OCI-LY1 (cell line): ENCODE measurements at regions not wholly inside any gene's neighbourhood (a gene's known extent, or its start where the extent isn't known, plus 50 kb on each side); places are given as distances from the start of the nearest gene placed in this dataset.

Source experiments
- H2AFZ ChIP-seq: fragments of 200-600 bp; sonication (generic), shearing (Covaris generic); 2 replicates; pipeline ENCODE4 v1.6.0; 2014; ENCODE audit warnings: antibody characterized with exemption, mild to moderate bottlenecking, low read length
- H3F3A ChIP-seq: fragments of 200-600 bp; sonication (generic), shearing (Covaris generic); 2 replicates; pipeline ENCODE4 v1.6.0; 2014; ENCODE audit warnings: mild to moderate bottlenecking, antibody characterized with exemption, low read length, moderate library complexity; ENCODE audit not compliant: insufficient read depth
- H3K27ac ChIP-seq: fragments of 200-600 bp; sonication (generic); 2 replicates; pipeline ENCODE4 v1.5.1; 2014; ENCODE audit warnings: low read length, mixed run types, mild to moderate bottlenecking, low read depth; ENCODE audit not compliant: poor library complexity, severe bottlenecking
- H3K27me3 ChIP-seq: fragments of 200-600 bp; sonication (generic); 2 replicates; pipeline ENCODE4 v1.6.0; 2014; ENCODE audit warnings: antibody characterized with exemption, mild to moderate bottlenecking, low read length, moderate library complexity; ENCODE audit not compliant: insufficient read depth
- H3K36me3 ChIP-seq: fragments of 200-600 bp; sonication (generic); 2 replicates; pipeline ENCODE4 v1.6.1; 2014; ENCODE audit warnings: mild to moderate bottlenecking, antibody characterized with exemption, low read length, moderate library complexity, mixed read lengths; ENCODE audit not compliant: insufficient read depth
- H3K4me1 ChIP-seq: fragments of 200-600 bp; sonication (generic); 2 replicates; pipeline ENCODE4 v1.5.1; 2014; ENCODE audit warnings: mild to moderate bottlenecking, low read length, moderate library complexity; ENCODE audit not compliant: insufficient read depth, severe bottlenecking
- H3K4me2 ChIP-seq: fragments of 200-600 bp; sonication (generic), shearing (Covaris generic); 2 replicates; pipeline ENCODE4 v1.6.1; 2014; ENCODE audit warnings: low read length
- H3K4me3 ChIP-seq: fragments of 200-600 bp; sonication (generic); 2 replicates; pipeline ENCODE4 v1.5.1; 2014; ENCODE audit warnings: low read length, low read depth, mild to moderate bottlenecking, mixed read lengths; ENCODE audit not compliant: poor library complexity, severe bottlenecking
- H3K79me2 ChIP-seq: fragments of 200-600 bp; shearing (Covaris generic); 2 replicates; pipeline ENCODE4 v1.6.1; 2016; ENCODE audit warnings: mixed run types, low read length, mixed read lengths; ENCODE audit not compliant: insufficient read depth
- H3K9ac ChIP-seq: fragments of 200-600 bp; sonication (generic), shearing (Covaris generic); 2 replicates; pipeline ENCODE4 v1.6.1; 2014; ENCODE audit warnings: mild to moderate bottlenecking, low read length, mixed read lengths
- H3K9me2 ChIP-seq: fragments of 200-600 bp; sonication (generic), shearing (Covaris generic); 2 replicates; pipeline ENCODE4 v1.6.1; 2014; ENCODE audit warnings: low read depth, mild to moderate bottlenecking, low read length, mixed read lengths
- H3K9me3 ChIP-seq: fragments of 200-600 bp; shearing (Covaris generic); 2 replicates; pipeline ENCODE4 v1.6.1; 2014; ENCODE audit warnings: low read length, mixed read lengths
- H4K20me1 ChIP-seq: fragments of 200-600 bp; sonication (generic), shearing (Covaris generic); 2 replicates; pipeline ENCODE4 v1.6.0; 2016; ENCODE audit warnings: mild to moderate bottlenecking, low read length; ENCODE audit not compliant: insufficient read depth
- EZH2 ChIP-seq: fragments of 200-600 bp; sonication (generic), shearing (Covaris generic); IDR thresholded peaks from 2 replicates; pipeline ENCODE4 v1.8.0; 2017; ENCODE audit warnings: borderline replicate concordance, mixed run types, mild to moderate bottlenecking, antibody characterized with exemption, low read length, moderate library complexity, mixed read lengths
- TF ChIP-seq, protein P1 (sequence below): fragments of 200-600 bp; sonication (generic), shearing (Covaris generic); IDR thresholded peaks from 2 replicates; pipeline ENCODE4 v1.5.1; 2017; ENCODE audit warnings: mild to moderate bottlenecking, antibody characterized with exemption, low read length, moderate library complexity, mixed read lengths

DNA sequence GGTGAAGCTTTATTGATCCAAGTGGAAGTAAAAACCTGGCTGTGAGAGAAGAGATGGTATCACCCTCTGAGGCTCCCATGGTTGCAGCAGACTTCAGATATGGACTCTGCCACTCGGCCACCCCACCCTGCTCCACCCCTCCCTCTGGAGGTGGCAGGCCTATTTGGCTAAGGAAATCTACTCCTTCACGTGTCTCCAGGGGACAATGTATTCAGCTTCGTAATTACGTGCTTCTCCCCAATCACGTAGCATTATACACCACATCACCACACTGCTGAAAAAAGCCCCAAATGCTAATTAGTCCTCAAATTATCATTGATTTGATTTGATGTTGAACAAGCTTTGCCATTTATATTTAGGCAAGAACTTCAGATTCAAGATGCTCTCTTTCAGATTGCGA lies 220.7 kb downstream of the OMA1 start:
- no peak for TF ChIP-seq EZH2
- TF ChIP-seq, protein P1, sequence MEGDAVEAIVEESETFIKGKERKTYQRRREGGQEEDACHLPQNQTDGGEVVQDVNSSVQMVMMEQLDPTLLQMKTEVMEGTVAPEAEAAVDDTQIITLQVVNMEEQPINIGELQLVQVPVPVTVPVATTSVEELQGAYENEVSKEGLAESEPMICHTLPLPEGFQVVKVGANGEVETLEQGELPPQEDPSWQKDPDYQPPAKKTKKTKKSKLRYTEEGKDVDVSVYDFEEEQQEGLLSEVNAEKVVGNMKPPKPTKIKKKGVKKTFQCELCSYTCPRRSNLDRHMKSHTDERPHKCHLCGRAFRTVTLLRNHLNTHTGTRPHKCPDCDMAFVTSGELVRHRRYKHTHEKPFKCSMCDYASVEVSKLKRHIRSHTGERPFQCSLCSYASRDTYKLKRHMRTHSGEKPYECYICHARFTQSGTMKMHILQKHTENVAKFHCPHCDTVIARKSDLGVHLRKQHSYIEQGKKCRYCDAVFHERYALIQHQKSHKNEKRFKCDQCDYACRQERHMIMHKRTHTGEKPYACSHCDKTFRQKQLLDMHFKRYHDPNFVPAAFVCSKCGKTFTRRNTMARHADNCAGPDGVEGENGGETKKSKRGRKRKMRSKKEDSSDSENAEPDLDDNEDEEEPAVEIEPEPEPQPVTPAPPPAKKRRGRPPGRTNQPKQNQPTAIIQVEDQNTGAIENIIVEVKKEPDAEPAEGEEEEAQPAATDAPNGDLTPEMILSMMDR = no peak
- no peaks in the 10 kb centered on the region for H3K27me3 ChIP-seq
- no peaks in the 10 kb centered on the region for H3K9me2 ChIP-seq
- H2AFZ ChIP-seq = no peak overlapping the region
- H3K27ac ChIP-seq = no peak overlapping the region
- no peak overlapping the region for H3K4me3 ChIP-seq
- H3K9me3 ChIP-seq = no peaks in the 10 kb centered on the region
- H3K4me2 ChIP-seq = no peak overlapping the region
- no peaks in the 10 kb centered on the region for H3K79me2 ChIP-seq
- H4K20me1 ChIP-seq = no peaks in the 10 kb centered on the region
- H3K4me1 ChIP-seq = no peaks in the 10 kb centered on the region
- H3F3A ChIP-seq = no peaks in the 10 kb centered on the region
- H3K9ac ChIP-seq = no peak overlapping the region
- no peaks in the 10 kb centered on the region for H3K36me3 ChIP-seq

DNA sequence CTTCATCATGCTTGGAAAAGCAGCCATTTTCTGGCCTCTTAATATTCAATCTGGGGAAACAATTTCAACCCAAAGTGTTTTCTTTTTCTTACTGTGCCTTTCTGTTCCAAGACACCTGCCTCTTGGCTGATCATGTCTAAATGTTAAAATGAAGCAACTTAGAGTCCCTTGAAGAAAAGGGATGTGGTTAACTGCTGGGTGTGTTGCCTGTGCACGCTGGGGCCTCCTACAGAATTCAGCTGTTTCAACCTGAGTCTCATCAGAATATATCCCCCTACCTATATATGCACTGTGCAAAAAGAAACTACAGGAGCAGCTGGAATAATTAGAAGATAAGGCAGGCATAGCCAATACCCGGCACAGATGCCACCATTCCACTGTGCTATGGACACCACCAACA lies 222.0 kb downstream of the OMA1 start:
- H3K9me3 ChIP-seq = no peaks in the 10 kb centered on the region
- no peaks in the 10 kb centered on the region for H4K20me1 ChIP-seq
- H3K4me3 ChIP-seq = no peak overlapping the region
- no peaks in the 10 kb centered on the region for H3F3A ChIP-seq
- no peak overlapping the region for H2AFZ ChIP-seq
- H3K79me2 ChIP-seq = no peaks in the 10 kb centered on the region
- no peaks in the 10 kb centered on the region for H3K4me1 ChIP-seq
- no peak overlapping the region for H3K27ac ChIP-seq
- no peaks in the 10 kb centered on the region for H3K9me2 ChIP-seq
- no peak overlapping the region for H3K4me2 ChIP-seq
- H3K27me3 ChIP-seq = peaks cover 4% of the 10 kb centered on the region; the same call in 1 of the 2 replicates
- H3K36me3 ChIP-seq = no peaks in the 10 kb centered on the region
- no peak overlapping the region for H3K9ac ChIP-seq
- TF ChIP-seq EZH2 = no peak
- TF ChIP-seq, protein P1 = no peak

DNA sequence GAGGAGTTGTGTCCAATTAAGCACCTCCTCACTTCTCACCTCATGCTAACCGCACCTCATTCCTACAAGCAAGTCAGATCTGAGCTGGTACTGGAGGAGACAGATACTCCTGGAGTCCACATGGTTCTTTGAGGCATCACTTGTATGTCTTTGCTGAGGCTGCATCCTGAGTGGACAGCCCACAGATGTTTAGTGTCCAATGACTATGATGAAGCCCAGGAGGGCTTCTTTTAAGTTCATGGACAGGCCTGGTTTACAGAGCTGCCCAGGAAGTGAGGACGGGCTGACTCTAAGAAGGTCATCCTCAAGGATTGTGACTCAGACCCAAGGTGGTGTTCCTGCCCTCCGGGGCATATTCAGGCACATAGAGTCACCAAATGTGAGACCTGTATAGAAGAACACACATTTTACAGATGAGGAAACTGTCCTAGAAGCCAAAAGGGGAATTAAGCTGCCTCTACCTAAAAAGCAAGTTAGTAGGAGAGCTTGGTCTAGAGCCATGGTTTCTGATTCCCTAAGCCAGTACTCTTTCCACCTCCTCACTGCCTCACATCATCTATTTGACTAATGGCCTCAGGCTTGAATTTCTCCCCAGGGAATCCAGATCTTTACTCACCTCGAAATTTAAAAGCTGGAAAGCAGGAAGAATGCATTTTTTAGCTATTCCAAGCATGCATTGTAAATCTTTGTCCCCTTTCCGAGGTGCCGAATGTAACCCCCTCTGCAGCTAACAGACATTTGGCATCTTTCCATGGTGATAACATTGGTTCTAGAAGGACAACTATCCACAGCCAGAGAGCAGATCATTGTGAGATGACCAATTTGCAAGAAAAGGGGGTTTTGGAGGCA lies 228.1 kb downstream of the OMA1 start:
- H3K9ac ChIP-seq = no peak overlapping the region
- TF ChIP-seq, protein P1 = no peak
- TF ChIP-seq EZH2 = no peak
- H3K4me2 ChIP-seq = no peak overlapping the region

More for the DNA sequence above, 228.1 kb downstream of the OMA1 start:
- Histone ChIP-seq H3K9me2 (no peaks in the 10 kb centered on the region), H3K4me1 (no peaks in the 10 kb centered on the region), H3K27ac (no peak overlapping the region), H3K4me3 (no peak overlapping the region), H3K79me2 (no peaks in the 10 kb centered on the region), H4K20me1 (no peaks in the 10 kb centered on the region), H3K9me3 (no peaks in the 10 kb centered on the region), H3F3A (no peaks in the 10 kb centered on the region), H2AFZ (no peak overlapping the region), H3K36me3 (no peaks in the 10 kb centered on the region), H3K27me3 (peaks cover 4% of the 10 kb centered on the region; the same call in 1 of the 2 replicates)
